HG03097 (cell line): ENCODE measurements at regions not wholly inside any gene's neighbourhood (a gene's known extent, or its start where the extent isn't known, plus 50 kb on each side); places are given as distances from the start of the nearest gene placed in this dataset.

Experiments used
- ATAC-seq: cut with Tn5 transposase; IDR thresholded peaks from one replicate; pipeline ENCODE4 v1.9.1; 2021; ENCODE audit not compliant: unreplicated experiment, low FRiP score

DNA sequence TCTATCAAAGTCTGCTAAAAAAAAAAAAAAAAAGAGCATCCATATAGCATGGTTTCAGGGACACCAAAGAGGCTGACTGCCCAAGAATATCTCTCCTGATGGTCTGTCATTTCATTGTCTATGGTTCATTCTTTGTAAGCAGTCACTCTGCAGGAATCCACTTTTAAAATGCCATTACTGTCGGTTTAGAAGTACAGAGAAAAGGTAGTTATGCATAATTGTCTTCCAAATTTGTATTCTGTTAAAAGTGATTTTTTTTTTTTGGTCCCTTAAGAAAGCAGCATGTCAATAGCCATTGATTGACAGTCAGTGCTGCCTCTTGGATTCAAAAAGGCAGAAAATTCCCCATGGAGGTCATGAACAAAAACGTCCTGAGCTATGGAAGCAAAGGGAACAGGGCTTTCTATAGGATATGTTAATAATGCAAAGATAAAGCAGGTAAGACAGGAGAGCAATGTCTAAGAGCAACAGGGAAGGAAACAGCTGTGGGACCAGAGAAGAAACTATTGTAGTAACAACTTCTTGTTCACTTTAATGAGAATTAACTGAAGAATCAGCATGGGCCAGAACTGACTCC, 245.8 kb downstream of the TMX3 start:
- no peak for ATAC-seq

GRCh38 chr18:68467957-68468356, 247.0 kb downstream of the TMX3 start:
- ATAC-seq = no peak

- ATAC-seq = no peak
Measured at GRCh38 chr18:68467329-68467728, 247.6 kb downstream of the TMX3 start.

DNA sequence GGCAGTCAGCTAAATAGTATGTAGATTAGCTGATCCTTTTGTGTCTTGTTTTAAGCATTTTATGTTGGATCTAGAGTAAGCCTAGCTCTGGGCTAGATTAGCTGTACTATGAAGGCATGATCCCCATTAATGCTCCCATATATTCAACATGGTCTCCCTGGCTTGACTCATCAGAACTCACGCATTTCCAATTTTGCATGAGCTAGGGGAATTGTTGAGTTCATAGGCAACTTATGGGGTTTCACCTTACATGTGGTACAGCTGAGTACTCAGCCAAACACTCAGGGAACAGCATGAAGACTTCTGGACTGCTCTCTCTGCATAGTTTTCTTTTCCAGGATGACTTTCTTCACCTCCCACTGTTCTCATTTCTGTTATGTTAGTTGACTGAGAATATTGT, 248.2 kb downstream of the TMX3 start:
- no peak for ATAC-seq

- no peak for ATAC-seq
Measured at GRCh38 chr18:68462766-68463165, 252.1 kb downstream of the TMX3 start.

- no peak for ATAC-seq
Measured at GRCh38 chr18:68462148-68462547, 252.8 kb downstream of the TMX3 start.

- no peak for ATAC-seq
Measured at GRCh38 chr18:68461481-68462018, 253.4 kb downstream of the TMX3 start.

- no peak for ATAC-seq
Measured at GRCh38 chr18:68459968-68460367, 254.9 kb downstream of the TMX3 start.

DNA sequence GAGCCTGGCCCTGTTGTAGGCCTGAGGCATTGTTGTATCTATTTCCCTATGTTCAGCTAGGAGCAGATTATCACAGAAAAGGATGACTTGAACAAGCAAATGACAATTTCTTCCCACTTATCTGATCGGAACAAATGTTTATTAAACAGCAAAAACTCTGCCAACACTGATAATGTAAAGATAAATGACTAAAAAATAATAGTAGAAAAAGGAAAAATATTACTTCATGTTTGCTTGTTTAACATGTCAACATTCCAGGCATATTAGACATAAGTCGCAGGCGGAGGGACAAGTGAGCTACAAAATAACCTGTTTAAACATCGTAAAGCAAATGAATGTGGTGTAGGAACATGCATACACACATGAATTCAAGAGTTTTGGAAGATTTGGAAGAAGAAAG, 257.9 kb downstream of the TMX3 start:
- no peak for ATAC-seq

GRCh38 chr18:68455229-68455603, 259.7 kb downstream of the TMX3 start:
- ATAC-seq = no peak

- no peak for ATAC-seq
Measured at GRCh38 chr18:68454511-68455228, 260.2 kb downstream of the TMX3 start.

- ATAC-seq = no peak
Measured at GRCh38 chr18:68449292-68449691, 265.6 kb downstream of the TMX3 start.

- no peak for ATAC-seq
Measured at GRCh38 chr18:68448736-68449135, 266.2 kb downstream of the TMX3 start.

GRCh38 chr18:68447286-68447685, 267.6 kb downstream of the TMX3 start:
- no peak for ATAC-seq

DNA sequence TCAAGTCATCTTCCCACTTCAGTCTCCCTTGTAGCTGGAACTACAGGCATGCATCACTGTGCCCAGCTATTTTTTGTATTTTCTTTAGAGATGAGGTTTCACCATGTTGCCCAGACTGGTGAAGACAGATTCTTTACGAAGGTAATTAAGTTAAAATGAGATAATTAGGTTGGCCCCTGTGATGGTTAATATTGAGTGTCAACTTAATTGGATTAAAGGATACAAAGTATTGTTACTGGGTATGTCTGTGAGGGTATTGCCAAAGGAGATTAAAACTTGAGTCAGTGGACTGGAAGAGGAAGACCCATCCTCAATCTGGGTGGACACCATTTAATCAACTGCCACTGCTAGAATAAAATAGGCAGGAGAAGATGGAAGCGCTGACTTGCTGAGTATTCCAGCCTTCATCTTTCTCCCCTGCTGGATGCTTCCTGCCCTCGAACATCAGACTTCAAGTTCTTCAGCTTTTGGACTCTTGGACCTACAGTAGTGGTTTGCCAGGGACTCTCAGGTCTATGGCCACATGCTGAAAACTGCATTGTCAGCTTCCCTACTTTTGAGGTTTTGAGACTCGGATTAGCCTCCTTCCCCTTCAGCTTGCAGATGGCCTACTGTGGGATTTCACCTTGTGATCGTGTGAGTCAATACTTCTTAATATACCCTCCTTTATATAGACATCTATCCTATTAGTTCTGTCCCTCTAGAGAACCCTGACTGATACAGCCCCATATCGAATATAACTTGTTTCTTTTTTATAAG, 269.1 kb downstream of the TMX3 start:
- no peak for ATAC-seq

DNA sequence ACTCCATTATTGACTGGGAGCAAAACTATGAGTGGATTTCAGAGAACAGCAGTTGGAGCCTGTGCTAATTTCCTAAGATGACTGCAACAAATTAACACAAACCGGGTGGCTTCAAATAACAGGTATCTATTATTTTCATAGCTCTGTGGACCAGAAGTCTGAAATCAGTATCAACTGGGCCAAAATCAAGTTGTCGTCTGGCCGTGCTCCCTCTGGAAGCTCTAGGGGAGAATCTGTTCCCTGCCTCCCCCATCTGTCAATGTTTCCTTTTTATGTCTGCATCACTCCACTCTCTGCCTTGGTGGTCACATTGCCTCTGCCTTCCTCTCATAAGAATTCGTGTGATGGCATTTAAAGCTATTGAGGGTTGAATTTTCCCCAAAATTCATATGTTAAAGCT, 269.8 kb downstream of the TMX3 start:
- no peak for ATAC-seq

DNA sequence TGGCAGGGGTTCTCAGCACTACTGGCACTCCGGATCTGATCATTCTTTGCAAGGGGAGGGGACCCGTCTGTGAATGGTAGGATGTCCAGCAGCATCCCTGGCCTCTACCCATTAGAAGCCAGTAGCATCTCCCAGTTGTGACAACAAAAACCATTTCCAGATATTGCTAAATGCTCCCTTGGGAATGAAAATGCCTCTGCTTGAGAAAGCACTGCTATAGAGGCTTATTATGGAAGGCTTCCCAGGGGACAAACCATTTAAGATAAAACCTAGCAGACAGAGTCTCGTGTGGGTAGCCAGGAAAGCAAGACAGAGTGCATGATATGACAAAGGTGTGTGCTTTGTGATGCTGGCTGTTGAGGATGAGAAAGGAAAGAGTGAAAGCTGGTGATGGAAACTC, 273.7 kb downstream of the TMX3 start:
- no peak for ATAC-seq

DNA sequence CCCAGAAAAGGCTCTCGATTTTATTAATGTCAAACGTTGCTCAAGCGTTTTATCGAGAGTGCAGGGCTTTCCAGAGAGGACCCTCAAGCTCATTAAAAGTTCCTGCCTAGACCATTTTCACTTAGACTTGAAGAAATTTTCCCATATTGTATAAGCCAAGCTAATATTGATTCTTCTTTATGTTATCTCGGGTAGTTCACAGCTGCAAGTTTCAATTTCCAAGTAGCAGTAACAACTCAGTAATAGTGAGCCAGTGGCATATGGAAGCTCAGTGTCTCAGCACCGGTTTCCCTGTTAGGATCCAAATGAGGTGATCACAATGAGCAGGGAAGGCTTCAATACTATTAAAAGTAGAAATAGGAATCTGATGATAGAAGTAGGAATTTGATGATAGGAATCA, 274.5 kb downstream of the TMX3 start:
- ATAC-seq = no peak

DNA sequence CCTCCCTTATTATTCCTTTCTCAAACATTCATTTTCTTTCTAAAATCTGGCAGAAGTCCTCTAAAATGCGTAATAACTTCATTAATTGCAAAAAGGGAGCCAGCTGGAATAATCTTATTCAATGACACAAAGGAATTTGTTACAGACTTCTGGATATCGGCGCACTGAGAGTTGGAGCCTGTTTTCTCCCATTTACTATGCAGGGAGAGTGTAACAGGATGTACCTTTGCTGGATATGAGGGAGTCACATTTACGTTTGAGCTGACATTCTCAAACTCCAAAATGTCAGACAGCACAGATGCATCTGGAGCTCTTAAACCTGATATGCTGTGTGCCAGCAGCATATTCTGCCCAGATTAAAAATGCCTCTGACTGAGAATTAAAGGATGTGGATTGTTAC, 275.3 kb downstream of the TMX3 start:
- ATAC-seq = no peak

DNA sequence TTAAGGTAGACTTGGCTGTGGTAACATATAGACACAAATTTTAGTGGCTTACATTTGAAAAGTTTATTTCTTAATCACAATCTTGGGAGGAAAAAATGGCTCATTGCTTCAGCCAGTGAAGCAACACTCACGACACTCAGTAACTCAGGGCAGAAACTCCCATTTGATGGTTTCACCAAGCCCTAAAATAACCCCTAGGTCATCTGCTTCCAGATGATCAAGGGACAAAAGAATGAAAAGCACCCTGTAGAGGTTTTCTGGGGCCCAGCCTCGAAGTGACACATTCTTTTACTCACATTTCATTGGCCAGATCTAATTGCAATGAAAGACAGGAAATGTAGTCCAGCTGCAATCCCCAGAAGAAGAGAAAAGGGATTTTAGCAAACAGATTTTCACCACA, 275.9 kb downstream of the TMX3 start:
- ATAC-seq = no peak

DNA sequence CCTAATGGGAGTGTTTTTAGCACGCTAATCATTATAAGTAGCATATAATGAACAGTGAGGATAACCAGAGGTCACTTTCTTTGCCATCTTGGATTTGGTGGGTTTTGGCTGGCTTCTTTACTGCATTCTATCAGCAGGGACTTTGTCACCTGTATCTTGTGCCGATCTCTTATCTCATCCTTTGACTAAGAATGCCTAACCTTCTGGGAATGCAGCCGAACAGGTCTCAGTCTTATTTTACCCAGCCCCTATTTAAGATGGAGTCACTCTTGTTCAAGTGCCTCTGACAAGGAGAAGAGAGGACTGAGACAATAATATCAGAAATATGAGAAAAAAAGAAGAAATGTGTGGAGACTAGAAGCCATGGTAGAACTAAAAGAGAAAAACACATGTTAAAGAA, 276.4 kb downstream of the TMX3 start:
- no peak for ATAC-seq

GRCh38 chr18:68436485-68436884, 278.4 kb downstream of the TMX3 start:
- no peak for ATAC-seq
